Trophoblast cell (in vitro differentiated cells and primary cell): ENCODE measurements at regions not wholly inside any gene's neighbourhood (a gene's known extent, or its start where the extent isn't known, plus 50 kb on each side); places are given as distances from the start of the nearest gene placed in this dataset.

ENCODE experiments used
- DNase-seq, 2 donors: peaks; one replicate each; pipeline ENCODE4 v3.0.0-alpha.2; 2016
- H2AFZ ChIP-seq: 2 replicates; pipeline ENCODE4 v1.6.1; 2013; ENCODE audit warnings: low read length, moderate library complexity, mild to moderate bottlenecking; ENCODE audit not compliant: insufficient read depth, poor library complexity
- H2AK5ac ChIP-seq: 2 replicates; pipeline ENCODE4 v1.6.1; 2013; ENCODE audit warnings: mild to moderate bottlenecking, low read length
- H2BK120ac ChIP-seq: 2 replicates; pipeline ENCODE4 v1.6.1; 2013; ENCODE audit warnings: low read length, mild to moderate bottlenecking, moderate library complexity; ENCODE audit not compliant: insufficient read depth, poor library complexity
- H2BK12ac ChIP-seq: 2 replicates; pipeline ENCODE4 v1.6.1; 2013; ENCODE audit warnings: mild to moderate bottlenecking, low read length, moderate library complexity
- H2BK5ac ChIP-seq: 2 replicates; pipeline ENCODE4 v1.6.1; 2013; ENCODE audit warnings: low read length, low read depth, moderate library complexity, mild to moderate bottlenecking; ENCODE audit not compliant: poor library complexity
- H3K14ac ChIP-seq: 2 replicates; pipeline ENCODE4 v1.6.1; 2013; ENCODE audit warnings: mild to moderate bottlenecking, low read length
- H3K18ac ChIP-seq: 2 replicates; pipeline ENCODE4 v1.6.1; 2013; ENCODE audit warnings: mild to moderate bottlenecking, low read length
- H3K23ac ChIP-seq: 2 replicates; pipeline ENCODE4 v1.6.1; 2013; ENCODE audit warnings: low read length
- H3K27ac ChIP-seq: 2 replicates; pipeline ENCODE4 v1.5.1; 2013; ENCODE audit warnings: low read depth, mild to moderate bottlenecking, inconsistent platforms, low read length, moderate library complexity
- H3K27me3 ChIP-seq: 2 replicates; pipeline ENCODE4 v1.6.1; 2013; ENCODE audit warnings: inconsistent platforms, mild to moderate bottlenecking, low read length, moderate library complexity; ENCODE audit not compliant: insufficient read depth
- H3K36me3 ChIP-seq, 2 experiments: 1 replicate in 1 of 2; 2 replicates in 1 of 2; pipeline ENCODE4 v1.6.1; 2013; ENCODE audit warnings: low read length in 2 of 2, mild to moderate bottlenecking in 2 of 2, moderate library complexity in 1 of 2; ENCODE audit not compliant: insufficient read depth in 2 of 2, control insufficient read depth in 1 of 2
- H3K4ac ChIP-seq: 2 replicates; pipeline ENCODE4 v1.6.1; 2013; ENCODE audit warnings: low read depth, mild to moderate bottlenecking, low read length, moderate library complexity
- H3K4me1 ChIP-seq, 2 experiments: 1 replicate in 1 of 2; 2 replicates in 1 of 2; pipeline ENCODE4 v1.6.1; 2013; ENCODE audit warnings: low read length in 2 of 2, mild to moderate bottlenecking in 2 of 2, moderate library complexity in 1 of 2; ENCODE audit not compliant: insufficient read depth in 2 of 2, control insufficient read depth in 1 of 2
- H3K4me2 ChIP-seq: 2 replicates; pipeline ENCODE4 v1.6.1; 2013; ENCODE audit warnings: inconsistent platforms, mild to moderate bottlenecking, low read length, moderate library complexity
- H3K4me3 ChIP-seq: 2 replicates; pipeline ENCODE4 v1.5.1; 2013; ENCODE audit warnings: mild to moderate bottlenecking, low read depth, low read length, inconsistent platforms
- H3K79me1 ChIP-seq: one replicate; pipeline ENCODE4 v1.6.1; 2013; ENCODE audit warnings: low read length
- H3K79me2 ChIP-seq: 2 replicates; pipeline ENCODE4 v1.6.1; 2013; ENCODE audit warnings: low read length, mild to moderate bottlenecking; ENCODE audit not compliant: control insufficient read depth, insufficient read depth, poor library complexity
- H3K9ac ChIP-seq: 2 replicates; pipeline ENCODE4 v1.6.1; 2013; ENCODE audit warnings: mild to moderate bottlenecking, low read length
- H3K9me3 ChIP-seq: 2 replicates; pipeline ENCODE4 v1.6.1; 2013; ENCODE audit warnings: low read depth, mild to moderate bottlenecking, control low read depth, inconsistent platforms, low read length; ENCODE audit not compliant: insufficient read depth
- H4K12ac ChIP-seq: 2 replicates; pipeline ENCODE4 v1.6.1; 2013; ENCODE audit warnings: low read depth, mild to moderate bottlenecking, low read length, moderate library complexity
- H4K8ac ChIP-seq: 2 replicates; pipeline ENCODE4 v1.6.1; 2013; ENCODE audit warnings: low read depth, mild to moderate bottlenecking, low read length, moderate library complexity
- H4K91ac ChIP-seq: one replicate; pipeline ENCODE4 v1.6.1; 2013; ENCODE audit warnings: low read depth, mild to moderate bottlenecking, low read length, moderate library complexity
- WGBS: extraction: QIAGEN DNeasy Blood & Tissue Kit; methylation state at CpG from one replicate; pipeline ENCODE4 v1.1.7; 2013; ENCODE audit warnings: missing lambda C conversion rate; ENCODE audit not compliant: insufficient read length, insufficient coverage; ENCODE audit errors: extremely low coverage; 5-methylcytosine and 5-hydroxymethylcytosine counted together

GRCh38 chr13:74796157-74796556, 662.0 kb upstream of the KLF12 start:
- H3K9ac ChIP-seq = no peak overlapping the region
- H4K91ac ChIP-seq = no peak overlapping the region
- no peak overlapping the region for H3K14ac ChIP-seq
- no peak overlapping the region for H4K8ac ChIP-seq
- H3K36me3 ChIP-seq = no peaks in the 10 kb centered on the region
- H3K4me1 ChIP-seq = no peaks in the 10 kb centered on the region
- H3K4me2 ChIP-seq = no peak overlapping the region
- no peak overlapping the region for H4K12ac ChIP-seq
- no peaks in the 10 kb centered on the region for H3K9me3 ChIP-seq
- no peaks in the 10 kb centered on the region for H3K27me3 ChIP-seq
- no peak overlapping the region for H2BK12ac ChIP-seq
- H2BK5ac ChIP-seq = no peak overlapping the region
- no peak overlapping the region for H3K27ac ChIP-seq
- no peak overlapping the region for H2AK5ac ChIP-seq
- H3K79me1 ChIP-seq = no peaks in the 10 kb centered on the region
- no peaks in the 10 kb centered on the region for H3K79me2 ChIP-seq
- DNase-seq = no peak
- H3K23ac ChIP-seq = no peak overlapping the region
- WGBS = no CpG with 5 or more reads among the region's 2 CpGs
- H2BK120ac ChIP-seq = no peak overlapping the region
- no peak overlapping the region for H3K4ac ChIP-seq
- no peak overlapping the region for H3K4me3 ChIP-seq
- no peak overlapping the region for H3K18ac ChIP-seq
- no peak overlapping the region for H2AFZ ChIP-seq

GRCh38 chr13:74795526-74795925, 661.3 kb upstream of the KLF12 start:
- Histone ChIP-seq H3K23ac (no peak overlapping the region), H3K18ac (no peak overlapping the region), H4K8ac (no peak overlapping the region), H2AK5ac (no peak overlapping the region), H3K79me2 (no peaks in the 10 kb centered on the region), H3K36me3 (no peaks in the 10 kb centered on the region), H2BK5ac (no peak overlapping the region), H3K4me2 (no peak overlapping the region), H2AFZ (no peak overlapping the region), H3K79me1 (no peaks in the 10 kb centered on the region), H3K4ac (no peak overlapping the region), H3K9me3 (no peaks in the 10 kb centered on the region), H3K14ac (no peak overlapping the region), H4K91ac (no peak overlapping the region), H3K4me1 (no peaks in the 10 kb centered on the region), H4K12ac (no peak overlapping the region), H2BK120ac (no peak overlapping the region), H3K9ac (no peak overlapping the region), H3K27me3 (no peaks in the 10 kb centered on the region), H2BK12ac (no peak overlapping the region), H3K4me3 (no peak overlapping the region), H3K27ac (no peak overlapping the region)
- no peak for DNase-seq

GRCh38 chr13:74794582-74794981, 660.4 kb upstream of the KLF12 start:
- Histone ChIP-seq H3K27ac (no peak overlapping the region), H4K91ac (no peak overlapping the region), H3K27me3 (no peaks in the 10 kb centered on the region), H2BK12ac (no peak overlapping the region), H2AK5ac (no peak overlapping the region), H3K4me1 (no peaks in the 10 kb centered on the region), H3K14ac (no peak overlapping the region), H3K36me3 (no peaks in the 10 kb centered on the region), H2AFZ (no peak overlapping the region), H3K9ac (no peak overlapping the region), H3K4me3 (no peak overlapping the region), H2BK120ac (no peak overlapping the region), H3K23ac (no peak overlapping the region), H3K79me2 (no peaks in the 10 kb centered on the region), H2BK5ac (no peak overlapping the region), H3K9me3 (no peaks in the 10 kb centered on the region), H3K18ac (no peak overlapping the region), H3K4me2 (no peak overlapping the region), H3K79me1 (no peaks in the 10 kb centered on the region), H4K12ac (no peak overlapping the region), H4K8ac (no peak overlapping the region), H3K4ac (no peak overlapping the region)
- no CpG with 5 or more reads among the region's 3 CpGs for WGBS
- no peak for DNase-seq

- H3K4me3 ChIP-seq = no peak overlapping the region
- H4K8ac ChIP-seq = no peak overlapping the region
- no peak overlapping the region for H2BK5ac ChIP-seq
- no peaks in the 10 kb centered on the region for H3K79me2 ChIP-seq
- no peaks in the 10 kb centered on the region for H3K79me1 ChIP-seq
- no peak overlapping the region for H3K4ac ChIP-seq
- no peak overlapping the region for H2BK120ac ChIP-seq
- no peak overlapping the region for H2AFZ ChIP-seq
- no peak overlapping the region for H2BK12ac ChIP-seq
- H3K14ac ChIP-seq = no peak overlapping the region
- no peak overlapping the region for H3K4me2 ChIP-seq
- H3K4me1 ChIP-seq = no peaks in the 10 kb centered on the region
- H4K12ac ChIP-seq = no peak overlapping the region
- H2AK5ac ChIP-seq = no peak overlapping the region
- H3K36me3 ChIP-seq = no peaks in the 10 kb centered on the region
- no peak overlapping the region for H3K23ac ChIP-seq
- DNase-seq = no peak
- no peak overlapping the region for H3K27ac ChIP-seq
- no peak overlapping the region for H3K18ac ChIP-seq
- H3K9ac ChIP-seq = no peak overlapping the region
- H4K91ac ChIP-seq = no peak overlapping the region
- no peaks in the 10 kb centered on the region for H3K27me3 ChIP-seq
- H3K9me3 ChIP-seq = no peaks in the 10 kb centered on the region
- WGBS = no CpG with 5 or more reads among the region's 5 CpGs
Measured at GRCh38 chr13:74794147-74794546, 659.9 kb upstream of the KLF12 start.

GRCh38 chr13:74784959-74785358, 650.8 kb upstream of the KLF12 start:
- no peak overlapping the region for H4K8ac ChIP-seq
- H3K23ac ChIP-seq = no peak overlapping the region
- no peaks in the 10 kb centered on the region for H3K4me1 ChIP-seq
- DNase-seq = no peak
- no peak overlapping the region for H3K4ac ChIP-seq
- no peaks in the 10 kb centered on the region for H3K36me3 ChIP-seq
- H3K9ac ChIP-seq = no peak overlapping the region
- no peak overlapping the region for H2BK12ac ChIP-seq
- H2BK120ac ChIP-seq = no peak overlapping the region
- no peak overlapping the region for H2BK5ac ChIP-seq
- H3K27ac ChIP-seq = no peak overlapping the region
- no peak overlapping the region for H4K12ac ChIP-seq
- H4K91ac ChIP-seq = no peak overlapping the region
- no CpG with 5 or more reads among the region's 3 CpGs for WGBS
- H2AK5ac ChIP-seq = no peak overlapping the region
- no peaks in the 10 kb centered on the region for H3K79me2 ChIP-seq
- no peak overlapping the region for H3K14ac ChIP-seq
- no peaks in the 10 kb centered on the region for H3K27me3 ChIP-seq
- H3K18ac ChIP-seq = no peak overlapping the region
- no peaks in the 10 kb centered on the region for H3K79me1 ChIP-seq
- no peak overlapping the region for H2AFZ ChIP-seq
- no peak overlapping the region for H3K4me2 ChIP-seq
- H3K9me3 ChIP-seq = no peaks in the 10 kb centered on the region
- H3K4me3 ChIP-seq = no peak overlapping the region
